Tibial artery (tissue), 4 donors: ENCODE measurements at regions not wholly inside any gene's neighbourhood (a gene's known extent, or its start where the extent isn't known, plus 50 kb on each side); places are given as distances from the start of the nearest gene placed in this dataset.

Experiments used
- DNase-seq, 2 donors: peaks; one replicate each; pipeline ENCODE4 v3.0.0-alpha.2; 2019
- H3K27ac ChIP-seq, 2 donors: fragments of 200-600 bp; sonication (generic) in 1 of 2; 1 replicate in 1 of 2; 2 replicates in 1 of 2; pipeline ENCODE4 v1.5.1; 2018 to 2019; ENCODE audit warnings: mild to moderate bottlenecking in 1 of 2
- H3K27me3 ChIP-seq, 2 donors: fragments of 200-600 bp; sonication (generic) in 1 of 2; one replicate each; pipeline versions ENCODE4 v1.5.1 to v1.6.0; 2016 to 2019
- H3K36me3 ChIP-seq, 3 donors: fragments of 200-600 bp; sonication (generic) in 2 of 3; one replicate each; pipeline ENCODE4 v1.5.1; 2016 to 2019; ENCODE audit warnings: mild to moderate bottlenecking in 2 of 3
- H3K4me1 ChIP-seq, 4 donors: fragments of 200-600 bp; sonication (generic) in 2 of 4; 1 replicate in 3 of 4; 2 replicates in 1 of 4; pipeline ENCODE4 v1.5.1; 2016 to 2019
- H3K4me3 ChIP-seq, 2 donors: fragments of 200-600 bp; sonication (generic) in 1 of 2; 1 replicate in 1 of 2; 2 replicates in 1 of 2; pipeline ENCODE4 v1.5.1; 2018 to 2019; ENCODE audit warnings: mild to moderate bottlenecking in 2 of 2
- H3K9me3 ChIP-seq, 3 donors: fragments of 200-600 bp; sonication (generic) in 1 of 3; one replicate each; pipeline ENCODE4 v1.5.1; 2016 to 2019
- CTCF ChIP-seq, 2 experiments: fragments of 200-600 bp in 1 of 2; fragments of 450-650 bp in 1 of 2; IDR thresholded peaks; one replicate each; pipeline ENCODE4 v1.5.1; 2017 to 2019; ENCODE audit warnings: antibody characterized with exemption in 2 of 2, mild to moderate bottlenecking in 1 of 2, moderate library complexity in 1 of 2
- intact Hi-C: fragments of 100-400 bp; cut with DNase I; formaldehyde crosslinking; loops from one replicate; pipeline ENCODE4 v1.15.0; 2023; ENCODE audit warnings: low total_unique reads

DNA sequence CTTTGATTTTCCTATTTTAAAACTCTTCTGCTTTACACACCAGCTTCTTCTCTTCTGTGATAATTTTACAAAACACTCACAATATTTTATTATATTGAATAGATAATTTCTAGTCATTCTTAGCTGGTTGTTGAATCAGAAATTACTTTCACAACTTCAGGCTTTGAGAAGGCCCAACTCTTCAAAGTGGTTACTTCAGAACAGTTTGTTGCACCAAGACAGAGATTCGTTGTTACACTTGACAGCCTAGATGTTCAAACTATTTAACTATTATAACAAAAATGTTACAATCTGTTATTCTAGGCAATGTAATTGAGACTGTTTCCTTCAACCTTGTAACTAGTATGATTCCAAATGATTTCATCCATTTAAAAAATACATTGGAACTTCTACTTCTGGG lies 333.2 kb upstream of the CHORDC1 start:
- intact Hi-C loops: no loop called here
- Histone ChIP-seq H3K4me1 (no peaks in the 10 kb centered on the region), H3K4me3 (no peak overlapping the region), H3K27me3 (no peaks in the 10 kb centered on the region), H3K27ac (no peak overlapping the region), H3K36me3 (no peaks in the 10 kb centered on the region), H3K9me3 (peaks cover 0 to 11% (median 0%) of the 10 kb centered on the region in 3 donors)
- TF ChIP-seq CTCF (IDR thresholded peaks at IDR 0.05): no peak
- DNase-seq: no peak

DNA sequence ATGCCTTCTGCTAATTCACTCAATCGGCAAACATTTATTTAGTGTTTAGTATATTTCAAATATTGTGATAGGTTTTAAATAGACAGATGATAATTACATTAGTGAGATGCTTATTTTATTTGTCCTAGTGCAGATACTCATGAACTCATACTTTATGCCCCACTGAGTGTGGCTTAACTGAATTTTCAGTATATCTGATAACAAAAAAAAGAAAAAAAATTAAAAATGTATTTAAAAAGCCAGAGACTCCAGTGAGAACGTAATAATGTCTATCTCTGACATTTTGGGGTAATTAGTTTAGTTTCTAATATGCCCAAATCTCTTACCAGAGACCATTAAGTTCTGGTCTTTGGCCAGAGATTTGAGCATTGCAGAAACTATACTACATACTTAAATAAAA lies 332.6 kb upstream of the CHORDC1 start:
- intact Hi-C loops: no loop called here
- H3K36me3 ChIP-seq: no peaks in the 10 kb centered on the region
- peaks cover 0 to 11% (median 0%) of the 10 kb centered on the region in 3 donors for H3K9me3 ChIP-seq
- H3K27ac ChIP-seq: no peak overlapping the region
- H3K27me3 ChIP-seq: no peaks in the 10 kb centered on the region
- DNase-seq: no peak
- no peak overlapping the region for H3K4me3 ChIP-seq
- no peak for TF ChIP-seq CTCF (IDR thresholded peaks at IDR 0.05)
- no peaks in the 10 kb centered on the region for H3K4me1 ChIP-seq

GRCh38 chr11:90542092-90542491 lies 319.2 kb upstream of the CHORDC1 start:
- DNase-seq: no peak
- intact Hi-C loops: no loop called here
- H3K36me3 ChIP-seq: no peaks in the 10 kb centered on the region
- no peak for TF ChIP-seq CTCF (IDR thresholded peaks at IDR 0.05)
- no peaks in the 10 kb centered on the region for H3K9me3 ChIP-seq
- H3K27me3 ChIP-seq: no peaks in the 10 kb centered on the region
- no peaks in the 10 kb centered on the region for H3K4me1 ChIP-seq
- no peak overlapping the region for H3K27ac ChIP-seq
- H3K4me3 ChIP-seq: no peak overlapping the region

GRCh38 chr11:90536301-90536700 lies 313.5 kb upstream of the CHORDC1 start:
- no peak for TF ChIP-seq CTCF (IDR thresholded peaks at IDR 0.05)
- H3K9me3 ChIP-seq: no peaks in the 10 kb centered on the region
- no peak overlapping the region for H3K4me3 ChIP-seq
- no peaks in the 10 kb centered on the region for H3K36me3 ChIP-seq
- no peak overlapping the region for H3K27ac ChIP-seq
- no peaks in the 10 kb centered on the region for H3K4me1 ChIP-seq
- DNase-seq: no peak
- H3K27me3 ChIP-seq: no peaks in the 10 kb centered on the region
- intact Hi-C loops: no loop called here

DNA sequence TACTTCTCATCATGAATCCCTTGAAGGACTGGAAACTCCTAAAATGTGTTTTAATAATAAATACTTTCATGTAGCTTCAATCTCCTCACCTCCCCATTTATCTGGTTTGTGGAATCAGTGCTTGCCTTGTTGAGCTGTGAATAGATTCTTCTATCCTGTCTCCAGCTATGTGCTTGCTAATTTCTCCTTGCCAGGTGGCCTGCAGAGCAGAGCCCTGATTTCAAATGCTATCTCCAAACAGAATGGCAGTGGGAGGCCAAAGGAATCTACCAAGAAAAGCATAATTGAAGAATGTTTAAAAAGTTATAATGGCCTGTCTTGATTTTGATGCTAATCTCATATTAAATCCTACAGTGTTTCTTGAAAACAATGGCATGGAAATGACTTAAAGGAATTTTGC lies 309.3 kb upstream of the CHORDC1 start:
- H3K36me3 ChIP-seq: no peaks in the 10 kb centered on the region
- no peak for DNase-seq
- no peak overlapping the region for H3K4me3 ChIP-seq
- no peak for TF ChIP-seq CTCF (IDR thresholded peaks at IDR 0.05)
- intact Hi-C loops: no loop called here
- H3K27ac ChIP-seq: no peak overlapping the region
- H3K4me1 ChIP-seq: peaks cover 0 to 12% (median 0%) of the 10 kb centered on the region in 4 donors
- no peaks in the 10 kb centered on the region for H3K9me3 ChIP-seq
- H3K27me3 ChIP-seq: no peaks in the 10 kb centered on the region

GRCh38 chr11:90531001-90531400 lies 308.2 kb upstream of the CHORDC1 start:
- Histone ChIP-seq H3K4me3 (no peak overlapping the region), H3K36me3 (no peaks in the 10 kb centered on the region), H3K27ac (no peak overlapping the region), H3K27me3 (no peaks in the 10 kb centered on the region), H3K4me1 (peaks cover 0 to 12% (median 0%) of the 10 kb centered on the region in 4 donors), H3K9me3 (no peaks in the 10 kb centered on the region)
- DNase-seq: no peak
- intact Hi-C loops: no loop called here
- no peak for TF ChIP-seq CTCF (IDR thresholded peaks at IDR 0.05)
